Spleen (tissue), 11 donors: ENCODE measurements at regions not wholly inside any gene's neighbourhood (a gene's known extent, or its start where the extent isn't known, plus 50 kb on each side); places are given as distances from the start of the nearest gene placed in this dataset.

ENCODE experiments used
- DNase-seq: peaks from one replicate; pipeline ENCODE4 v3.0.0-alpha.2; 2020
- H3K27ac ChIP-seq, 8 donors: fragments of 200-600 bp; sonication (generic) in 7 of 8; 1 replicate in 4 of 8; 2 replicates in 4 of 8; pipeline versions ENCODE4 v1.5.0 to v1.8.0; 2016 to 2021; ENCODE audit warnings: inconsistent platforms in 4 of 8, mild to moderate bottlenecking in 4 of 8, moderate library complexity in 1 of 8
- H3K27me3 ChIP-seq, 7 donors: fragments of 200-600 bp; sonication (generic) in 6 of 7; replicated peaks in 1 of 7; 1 replicate in 4 of 7; 2 replicates in 3 of 7; pipeline versions ENCODE4 v1.5.0 to v1.8.0; 2016 to 2021; ENCODE audit warnings: inconsistent platforms in 3 of 7, mild to moderate bottlenecking in 1 of 7
- H3K36me3 ChIP-seq, 6 donors: fragments of 200-600 bp; sonication (generic) in 5 of 6; 1 replicate in 4 of 6; 2 replicates in 2 of 6; pipeline versions ENCODE4 v1.5.0 to v1.8.0; 2016 to 2021; ENCODE audit warnings: inconsistent platforms in 2 of 6
- H3K4me1 ChIP-seq, 6 donors: fragments of 200-600 bp; sonication (generic) in 5 of 6; 1 replicate in 3 of 6; 2 replicates in 3 of 6; pipeline versions ENCODE4 v1.5.0 to v1.8.0; 2016 to 2021; ENCODE audit warnings: inconsistent platforms in 3 of 6
- H3K4me3 ChIP-seq, 8 donors: fragments of 200-600 bp; sonication (generic) in 7 of 8; 1 replicate in 4 of 8; 2 replicates in 4 of 8; pipeline versions ENCODE4 v1.5.0 to v1.8.0; 2016 to 2021; ENCODE audit warnings: inconsistent platforms in 4 of 8, mild to moderate bottlenecking in 4 of 8, moderate library complexity in 2 of 8
- H3K9me3 ChIP-seq, 8 donors: fragments of 200-600 bp; sonication (generic) in 7 of 8; 1 replicate in 4 of 8; 2 replicates in 4 of 8; pipeline versions ENCODE4 v1.5.0 to v1.8.0; 2016 to 2021; ENCODE audit warnings: inconsistent platforms in 4 of 8
- CTCF ChIP-seq, 11 experiments: fragments of 200-600 bp in 7 of 11; fragments of 450-650 bp in 4 of 11; sonication (generic) in 4 of 11; IDR thresholded peaks in 8 of 11; conservative IDR thresholded peaks in 3 of 11; 1 replicate in 7 of 11; 2 replicates in 4 of 11; pipeline versions ENCODE4 v1.4.0 to v1.8.0; 2016 to 2021; ENCODE audit warnings: antibody characterized with exemption in 11 of 11, inconsistent platforms in 4 of 11, mild to moderate bottlenecking in 1 of 11
- POLR2A ChIP-seq, 3 donors: fragments of 450-650 bp; IDR thresholded peaks; one replicate each; pipeline ENCODE4 v1.5.1; 2017; ENCODE audit warnings: antibody characterized with exemption in 3 of 3, mild to moderate bottlenecking in 1 of 3
- POLR2AphosphoS5 ChIP-seq, 3 donors: sonication (generic); formaldehyde crosslinking; IDR thresholded peaks; one replicate each; pipeline ENCODE4 v1.5.1; 2017; ENCODE audit warnings: antibody characterized with exemption in 3 of 3
- WGBS, 5 donors: extraction: QIAGEN DNeasy Blood & Tissue Kit in 3 of 5; methylation state at CpG; one replicate each; pipeline versions ENCODE4 v1.1.5 to v1.1.7; 2013 to 2018; 5-methylcytosine and 5-hydroxymethylcytosine counted together
- intact Hi-C: fragments of 100-400 bp; cut with DNase I; formaldehyde crosslinking; loops from one replicate; pipeline ENCODE4 v1.15.0; 2023; ENCODE audit warnings: low total_unique reads
- donor health status: healthy with polysubstance abuse.
- donor health status: DM: no; HTN: no; CAD: no; lungs with moderate emphysema.
- donor health status: DM: no; HTN: no; CAD: no.
- donor health status: Bipolar disorder and iron deficiency.
- donor health status: healthy.
- donor health status: DM: no; HTN: no; CAD: no.
- donor health status: DM: yes; HTN: yes; CAD: no.

- no peak for DNase-seq
- TF ChIP-seq POLR2AphosphoS5 (IDR thresholded peaks at IDR 0.05) (peak in 1 of 3 donors; percentile 44), POLR2A (IDR thresholded peaks at IDR 0.05) (no peak), CTCF (IDR thresholded peaks at IDR 0.05 in 8 of 11, conservative IDR thresholded peaks at IDR 0.05 in 3 of 11) (no peak)
- 66 to 82% (median 70%) methylated on average over 10 of the region's 10 CpGs for WGBS, 5 donors
- Histone ChIP-seq H3K9me3 (no peaks in the 10 kb centered on the region), H3K27ac (no peak overlapping the region), H3K4me1 (peaks cover 0 to 22% (median 0%) of the 10 kb centered on the region in 6 donors), H3K27me3 (no peaks in the 10 kb centered on the region), H3K4me3 (no peak overlapping the region), H3K36me3 (no peaks in the 10 kb centered on the region)
- intact Hi-C loops: no loop called here
Measured at GRCh38 chr14:65239143-65239937, 137.0 kb upstream of the MAX start.

DNA sequence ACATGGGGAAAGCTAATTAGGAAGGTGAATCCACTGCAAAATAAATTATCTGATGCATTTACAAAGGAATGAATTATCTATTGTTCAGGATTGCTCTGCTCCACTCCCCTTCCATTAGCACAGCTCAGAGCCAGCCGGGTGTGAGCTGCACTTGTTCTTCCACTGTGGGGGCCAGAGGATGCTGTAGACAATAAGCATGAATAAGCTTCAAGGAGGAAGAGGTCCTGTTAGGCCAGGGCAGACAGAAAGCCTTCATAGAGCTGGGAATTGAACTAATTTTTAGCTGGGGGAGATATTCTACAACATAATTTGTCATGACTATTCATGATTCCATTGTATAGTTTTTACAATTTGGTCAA lies 137.6 kb upstream of the MAX start:
- H3K9me3 ChIP-seq: no peaks in the 10 kb centered on the region
- peaks cover 0 to 23% (median 0%) of the 10 kb centered on the region in 6 donors for H3K4me1 ChIP-seq
- TF ChIP-seq CTCF (IDR thresholded peaks at IDR 0.05 in 8 of 11, conservative IDR thresholded peaks at IDR 0.05 in 3 of 11) (no peak), POLR2AphosphoS5 (IDR thresholded peaks at IDR 0.05) (no peak), POLR2A (IDR thresholded peaks at IDR 0.05) (no peak)
- H3K36me3 ChIP-seq: no peaks in the 10 kb centered on the region
- DNase-seq: no peak
- no peak overlapping the region for H3K27ac ChIP-seq
- WGBS, 5 donors: 86 to 97% (median 94%) methylated on average over 1 of the region's 1 CpG
- no peak overlapping the region for H3K4me3 ChIP-seq
- no peaks in the 10 kb centered on the region for H3K27me3 ChIP-seq
- intact Hi-C loops: no loop called here

DNA sequence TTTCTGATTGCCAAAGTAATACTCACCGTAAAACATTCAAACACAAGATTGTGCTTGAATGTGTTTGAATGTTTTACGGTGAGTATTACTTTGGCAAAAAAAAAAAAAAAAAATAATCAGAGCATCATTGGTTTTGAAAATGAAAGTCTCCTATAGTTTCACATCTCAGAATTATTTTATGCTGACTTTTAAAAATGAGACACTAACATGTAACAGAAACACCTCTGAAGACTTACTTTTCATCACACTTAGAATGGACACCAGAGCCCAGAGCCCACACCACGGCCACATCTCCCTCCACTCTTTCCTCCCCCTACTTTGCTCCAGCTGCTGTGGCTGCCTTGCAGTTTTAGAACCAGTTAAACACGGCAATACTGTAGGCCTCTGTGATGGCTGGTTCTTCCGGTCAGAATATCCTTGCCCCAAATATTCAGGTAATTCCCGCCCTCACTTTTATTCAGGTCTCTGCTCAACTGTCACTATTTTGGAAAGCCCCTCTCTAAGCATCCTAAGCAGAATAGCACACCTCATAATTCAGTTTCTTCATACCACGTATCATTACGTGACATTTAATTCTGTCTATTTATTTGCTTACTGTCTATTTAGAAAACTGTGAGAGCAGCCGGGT lies 138.9 kb upstream of the MAX start:
- no peak for DNase-seq
- no peaks in the 10 kb centered on the region for H3K9me3 ChIP-seq
- H3K4me1 ChIP-seq: peaks cover 0 to 23% (median 0%) of the 10 kb centered on the region in 6 donors
- TF ChIP-seq POLR2A (IDR thresholded peaks at IDR 0.05) (no peak), CTCF (IDR thresholded peaks at IDR 0.05 in 8 of 11, conservative IDR thresholded peaks at IDR 0.05 in 3 of 11) (no peak), POLR2AphosphoS5 (IDR thresholded peaks at IDR 0.05) (no peak)
- 78 to 87% (median 83%) methylated on average over 9 of the region's 9 CpGs for WGBS, 5 donors
- H3K27ac ChIP-seq: no peak overlapping the region
- intact Hi-C loops: no loop called here
- H3K36me3 ChIP-seq: no peaks in the 10 kb centered on the region
- no peak overlapping the region for H3K4me3 ChIP-seq
- no peaks in the 10 kb centered on the region for H3K27me3 ChIP-seq

GRCh38 chr14:65242732-65243134 lies 140.4 kb upstream of the MAX start:
- TF ChIP-seq POLR2AphosphoS5 (IDR thresholded peaks at IDR 0.05): no peak
- TF ChIP-seq CTCF (IDR thresholded peaks at IDR 0.05 in 8 of 11, conservative IDR thresholded peaks at IDR 0.05 in 3 of 11): no peak
- no peak for TF ChIP-seq POLR2A (IDR thresholded peaks at IDR 0.05)
- intact Hi-C loops: no loop called here
- Histone ChIP-seq H3K36me3 (no peaks in the 10 kb centered on the region), H3K27ac (no peak overlapping the region), H3K4me3 (no peak overlapping the region), H3K9me3 (no peaks in the 10 kb centered on the region), H3K27me3 (no peaks in the 10 kb centered on the region), H3K4me1 (peaks cover 0 to 23% (median 0%) of the 10 kb centered on the region in 6 donors)
- DNase-seq: no peak
- WGBS, 5 donors: 83 to 91% (median 89%) methylated on average over 4 of the region's 4 CpGs
